Peyer's patch (tissue), 4 donors: ENCODE measurements at regions not wholly inside any gene's neighbourhood (a gene's known extent, or its start where the extent isn't known, plus 50 kb on each side); places are given as distances from the start of the nearest gene placed in this dataset.

ENCODE experiments used
- POLR2A ChIP-seq, 2 donors: fragments of 450-650 bp; IDR thresholded peaks; one replicate each; pipeline ENCODE4 v1.5.1; 2017; ENCODE audit warnings: antibody characterized with exemption in 2 of 2, mild to moderate bottlenecking in 2 of 2, moderate library complexity in 2 of 2
- TF ChIP-seq, protein P1 (sequence below), 6 experiments: fragments of 450-650 bp in 4 of 6; fragments of 200-600 bp in 2 of 6; sonication (generic) in 1 of 6; IDR thresholded peaks; one replicate each; pipeline ENCODE4 v1.5.1; 2017 to 2019; ENCODE audit warnings: antibody characterized with exemption in 6 of 6, mild to moderate bottlenecking in 3 of 6, moderate library complexity in 1 of 6

DNA sequence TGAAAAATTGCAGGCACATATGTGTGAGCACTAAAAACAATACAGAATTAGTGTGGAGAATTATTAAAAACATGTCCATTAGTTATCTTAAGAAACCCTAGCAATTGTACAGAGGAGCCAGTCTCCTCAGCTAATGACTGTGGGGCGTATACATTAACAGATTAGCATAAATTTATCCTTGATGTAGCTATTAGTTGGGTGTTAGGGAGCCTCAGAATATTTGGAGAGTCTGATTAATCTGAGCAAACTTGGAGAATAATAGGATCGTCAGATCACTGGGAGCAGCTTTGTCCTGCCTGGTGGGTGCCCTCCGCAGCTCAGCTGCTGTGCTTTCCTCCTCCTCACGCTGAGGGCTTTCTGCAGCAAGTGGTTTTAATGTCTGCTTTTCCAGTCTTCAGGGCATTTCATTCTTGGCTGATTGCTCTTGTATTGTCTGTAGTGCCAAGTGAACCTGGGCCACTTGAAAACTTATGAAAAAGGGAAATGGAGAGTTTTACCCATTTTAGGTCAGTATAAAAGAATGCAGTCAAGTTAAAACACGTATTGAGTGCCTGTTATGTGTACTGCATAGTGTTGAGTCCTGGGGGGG lies 417.4 kb upstream of the SEMA6D start:
- TF ChIP-seq, protein P1, sequence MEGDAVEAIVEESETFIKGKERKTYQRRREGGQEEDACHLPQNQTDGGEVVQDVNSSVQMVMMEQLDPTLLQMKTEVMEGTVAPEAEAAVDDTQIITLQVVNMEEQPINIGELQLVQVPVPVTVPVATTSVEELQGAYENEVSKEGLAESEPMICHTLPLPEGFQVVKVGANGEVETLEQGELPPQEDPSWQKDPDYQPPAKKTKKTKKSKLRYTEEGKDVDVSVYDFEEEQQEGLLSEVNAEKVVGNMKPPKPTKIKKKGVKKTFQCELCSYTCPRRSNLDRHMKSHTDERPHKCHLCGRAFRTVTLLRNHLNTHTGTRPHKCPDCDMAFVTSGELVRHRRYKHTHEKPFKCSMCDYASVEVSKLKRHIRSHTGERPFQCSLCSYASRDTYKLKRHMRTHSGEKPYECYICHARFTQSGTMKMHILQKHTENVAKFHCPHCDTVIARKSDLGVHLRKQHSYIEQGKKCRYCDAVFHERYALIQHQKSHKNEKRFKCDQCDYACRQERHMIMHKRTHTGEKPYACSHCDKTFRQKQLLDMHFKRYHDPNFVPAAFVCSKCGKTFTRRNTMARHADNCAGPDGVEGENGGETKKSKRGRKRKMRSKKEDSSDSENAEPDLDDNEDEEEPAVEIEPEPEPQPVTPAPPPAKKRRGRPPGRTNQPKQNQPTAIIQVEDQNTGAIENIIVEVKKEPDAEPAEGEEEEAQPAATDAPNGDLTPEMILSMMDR (IDR thresholded peaks at IDR 0.05), result no peak
- no peak for TF ChIP-seq POLR2A (IDR thresholded peaks at IDR 0.05)
